Sigmoid colon (tissue), 6 donors: ENCODE measurements at regions not wholly inside any gene's neighbourhood (a gene's known extent, or its start where the extent isn't known, plus 50 kb on each side); places are given as distances from the start of the nearest gene placed in this dataset.

ENCODE experiments used
- DNase-seq: peaks from one replicate; pipeline ENCODE4 v3.0.0-alpha.2; 2019
- H3K27ac ChIP-seq, 4 donors: fragments of 200-600 bp; sonication (generic); one replicate each; pipeline ENCODE4 v1.5.1; 2016 to 2019; ENCODE audit warnings: mild to moderate bottlenecking in 1 of 4
- H3K27me3 ChIP-seq, 3 donors: fragments of 200-600 bp; sonication (generic); one replicate each; pipeline ENCODE4 v1.5.1; 2019; ENCODE audit warnings: mild to moderate bottlenecking in 1 of 3
- H3K36me3 ChIP-seq, 4 donors: fragments of 200-600 bp; sonication (generic); one replicate each; pipeline ENCODE4 v1.5.1; 2016 to 2019
- H3K4me1 ChIP-seq, 4 donors: fragments of 200-600 bp; sonication (generic); one replicate each; pipeline ENCODE4 v1.5.1; 2017 to 2019
- H3K4me3 ChIP-seq, 4 donors: fragments of 200-600 bp; sonication (generic); one replicate each; pipeline ENCODE4 v1.5.1; 2017 to 2019; ENCODE audit warnings: mild to moderate bottlenecking in 2 of 4, moderate library complexity in 1 of 4
- H3K9me3 ChIP-seq, 4 donors: fragments of 200-600 bp in 3 of 4; sonication (generic) in 3 of 4; one replicate each; pipeline versions ENCODE4 v1.5.1 to v1.6.1; 2013 to 2019
- CTCF ChIP-seq, 4 experiments: fragments of 450-650 bp in 3 of 4; fragments of 200-600 bp in 1 of 4; IDR thresholded peaks; one replicate each; pipeline ENCODE4 v1.5.1; 2016 to 2019; ENCODE audit warnings: antibody characterized with exemption in 4 of 4, mild to moderate bottlenecking in 3 of 4, moderate library complexity in 2 of 4
- EP300 ChIP-seq, 4 donors: sonication (generic); formaldehyde crosslinking; IDR thresholded peaks; one replicate each; pipeline ENCODE4 v1.6.1; 2017; ENCODE audit warnings: antibody characterized with exemption in 4 of 4
- POLR2A ChIP-seq, 2 donors: fragments of 450-650 bp; IDR thresholded peaks; one replicate each; pipeline ENCODE4 v1.6.1; 2016; ENCODE audit warnings: antibody characterized with exemption in 2 of 2, mild to moderate bottlenecking in 2 of 2, moderate library complexity in 2 of 2
- POLR2AphosphoS5 ChIP-seq, 4 donors: sonication (generic); formaldehyde crosslinking; IDR thresholded peaks; one replicate each; pipeline ENCODE4 v1.6.1; 2017; ENCODE audit warnings: antibody characterized with exemption in 4 of 4
- WGBS, 2 donors: extraction: QIAGEN DNeasy Blood & Tissue Kit; methylation state at CpG; one replicate each; pipeline ENCODE4 v1.1.7; 2013; 5-methylcytosine and 5-hydroxymethylcytosine counted together
- intact Hi-C: fragments of 100-400 bp; cut with DNase I; formaldehyde crosslinking; loops from one replicate; pipeline ENCODE4 v1.15.1; 2023
- donor health status: healthy with polysubstance abuse.
- donor health status: healthy.

- 91 to 92% methylated on average over 2 of the region's 2 CpGs for WGBS, 2 donors
- no peak for DNase-seq
- Histone ChIP-seq H3K4me1 (peaks cover 0 to 9% (median 6%) of the 10 kb centered on the region in 4 donors), H3K36me3 (no peaks in the 10 kb centered on the region), H3K27me3 (no peaks in the 10 kb centered on the region), H3K27ac (no peak overlapping the region), H3K4me3 (no peak overlapping the region), H3K9me3 (no peaks in the 10 kb centered on the region)
- no peak for TF ChIP-seq POLR2A (IDR thresholded peaks at IDR 0.05)
- no peak for TF ChIP-seq CTCF (IDR thresholded peaks at IDR 0.05)
- TF ChIP-seq POLR2AphosphoS5 (IDR thresholded peaks at IDR 0.05): no peak
- TF ChIP-seq EP300 (IDR thresholded peaks at IDR 0.05): no peak
- intact Hi-C loops: loop anchor here (5.0 kb wide), 1 partner anchor 194 kb away; no protein-coding TSS in a partner anchor
These were observed 82.3 kb upstream of the CCDC112 start for GRCh38 chr5:115378754-115379153.

GRCh38 chr5:115377468-115378217 lies 81.2 kb upstream of the CCDC112 start:
- intact Hi-C loops: loop anchor here (1.0 to 5.0 kb wide), 2 partner anchors 46 to 195 kb away; no protein-coding TSS in a partner anchor
- no peak overlapping the region for H3K4me3 ChIP-seq
- H3K27ac ChIP-seq: peak overlapping the region in 2 of 4 donors; percentile 28 to 33
- H3K4me1 ChIP-seq: peaks cover 0 to 9% (median 6%) of the 10 kb centered on the region in 4 donors
- 47 to 70% methylated on average over 4 of the region's 4 CpGs for WGBS, 2 donors
- no peaks in the 10 kb centered on the region for H3K9me3 ChIP-seq
- no peak for DNase-seq
- H3K36me3 ChIP-seq: no peaks in the 10 kb centered on the region
- no peaks in the 10 kb centered on the region for H3K27me3 ChIP-seq
- no peak for TF ChIP-seq POLR2A (IDR thresholded peaks at IDR 0.05)
- no peak for TF ChIP-seq EP300 (IDR thresholded peaks at IDR 0.05)
- peak in 3 of 4 experiments; percentile 18 to 37 (median 26) for TF ChIP-seq CTCF (IDR thresholded peaks at IDR 0.05)
- no peak for TF ChIP-seq POLR2AphosphoS5 (IDR thresholded peaks at IDR 0.05)

GRCh38 chr5:115375893-115376292 lies 79.4 kb upstream of the CCDC112 start:
- Histone ChIP-seq H3K4me1 (peaks cover 0 to 9% (median 6%) of the 10 kb centered on the region in 4 donors), H3K9me3 (no peaks in the 10 kb centered on the region), H3K27ac (no peak overlapping the region), H3K4me3 (no peak overlapping the region), H3K27me3 (no peaks in the 10 kb centered on the region), H3K36me3 (no peaks in the 10 kb centered on the region)
- TF ChIP-seq POLR2A (IDR thresholded peaks at IDR 0.05) (no peak), EP300 (IDR thresholded peaks at IDR 0.05) (no peak), POLR2AphosphoS5 (IDR thresholded peaks at IDR 0.05) (no peak), CTCF (IDR thresholded peaks at IDR 0.05) (no peak)
- intact Hi-C loops: loop anchor here (5.0 kb wide), 1 partner anchor 196 kb away; no protein-coding TSS in a partner anchor
- WGBS, 2 donors: 61 to 82% methylated on average over 5 of the region's 5 CpGs
- DNase-seq: no peak

- TF ChIP-seq POLR2A (IDR thresholded peaks at IDR 0.05) (no peak), CTCF (IDR thresholded peaks at IDR 0.05) (no peak), POLR2AphosphoS5 (IDR thresholded peaks at IDR 0.05) (no peak), EP300 (IDR thresholded peaks at IDR 0.05) (no peak)
- no peak for DNase-seq
- intact Hi-C loops: no loop called here
- Histone ChIP-seq H3K4me1 (peaks cover 0 to 9% (median 6%) of the 10 kb centered on the region in 4 donors), H3K27me3 (no peaks in the 10 kb centered on the region), H3K4me3 (no peak overlapping the region), H3K36me3 (no peaks in the 10 kb centered on the region), H3K27ac (no peak overlapping the region), H3K9me3 (no peaks in the 10 kb centered on the region)
- WGBS, 2 donors: 87 to 93% methylated on average over 3 of the region's 3 CpGs
These were observed 77.8 kb upstream of the CCDC112 start for GRCh38 chr5:115374057-115374775.
